Transverse colon (tissue), 4 donors: ENCODE measurements at regions not wholly inside any gene's neighbourhood (a gene's known extent, or its start where the extent isn't known, plus 50 kb on each side); places are given as distances from the start of the nearest gene placed in this dataset.

Experiments used
- CTCF ChIP-seq, 5 experiments: fragments of 200-600 bp in 3 of 5; fragments of 450-650 bp in 2 of 5; sonication (generic) in 3 of 5; IDR thresholded peaks; 1 replicate in 2 of 5; 2 replicates in 3 of 5; pipeline ENCODE4 v1.5.1; 2016 to 2017; ENCODE audit warnings: antibody characterized with exemption in 5 of 5, inconsistent platforms in 3 of 5, mild to moderate bottlenecking in 2 of 5, moderate library complexity in 1 of 5
- EP300 ChIP-seq: sonication (generic); formaldehyde crosslinking; IDR thresholded peaks from one replicate; pipeline ENCODE4 v1.6.1; 2017; ENCODE audit warnings: antibody characterized with exemption, low read depth
- POLR2A ChIP-seq: fragments of 450-650 bp; IDR thresholded peaks from one replicate; pipeline ENCODE4 v1.6.1; 2016; ENCODE audit warnings: antibody characterized with exemption, mild to moderate bottlenecking, moderate library complexity
- POLR2AphosphoS5 ChIP-seq, 3 donors: sonication (generic); formaldehyde crosslinking; IDR thresholded peaks; one replicate each; pipeline ENCODE4 v1.6.1; 2016; ENCODE audit warnings: antibody characterized with exemption in 3 of 3

- no peak for TF ChIP-seq CTCF (IDR thresholded peaks at IDR 0.05)
- TF ChIP-seq EP300 = no peak
- no peak for TF ChIP-seq POLR2AphosphoS5 (IDR thresholded peaks at IDR 0.05)
- no peak for TF ChIP-seq POLR2A
Measured at GRCh38 chr5:108505608-108506007, 123.7 kb upstream of the FBXL17 start.
